ENCODE measurements at regions not wholly inside any gene's neighbourhood (a gene's known extent, or its start where the extent isn't known, plus 50 kb on each side); places are given as distances from the start of the nearest gene placed in this dataset.

DNA sequence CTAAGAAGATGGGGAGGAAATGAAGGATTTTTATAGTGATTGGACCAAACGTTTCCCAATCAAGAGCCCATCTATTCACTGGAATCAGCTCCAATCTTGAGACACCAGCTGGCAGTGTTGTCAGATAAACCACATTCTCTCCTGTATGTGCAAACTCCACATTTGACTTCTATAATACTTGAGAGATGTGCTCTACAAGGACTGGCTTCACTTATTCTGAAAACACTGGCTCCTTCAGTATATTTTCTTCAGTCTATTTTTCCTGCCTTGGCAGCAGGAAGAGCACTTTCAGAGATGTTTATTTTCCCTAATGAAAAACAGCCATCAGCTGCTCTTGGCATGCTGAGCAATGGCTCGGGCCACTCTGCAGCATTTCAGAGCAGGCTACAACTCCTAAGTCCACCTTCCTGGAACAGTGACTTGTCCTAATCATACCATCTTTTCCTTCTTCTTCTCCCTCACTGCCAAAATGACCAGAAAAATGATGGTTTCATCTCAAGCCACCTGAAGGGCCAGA, 96.9 kb upstream of the FSTL4 start:
- TF ChIP-seq CTCF (IDR thresholded peaks at IDR 0.05) (no peak), ZFX (IDR thresholded peaks at IDR 0.05; ENCODE audit: borderline replicate concordance) (no peak)
